ENCODE measurements at regions not wholly inside any gene's neighbourhood (a gene's known extent, or its start where the extent isn't known, plus 50 kb on each side); places are given as distances from the start of the nearest gene placed in this dataset.
A peak's percentile ranks its signal among the peaks of the same experiment; 100 is the strongest.

GRCh38 chr7:155193716-155194115 lies 104.0 kb upstream of the INSIG1 start:
- H3K27me3 ChIP-seq (ENCODE audit: control insufficient read depth in 2 of 2, insufficient read depth in 2 of 2, low read length in 2 of 2): peaks cover 0 to 9% of the 10 kb centered on the region in 2 donors
- TF ChIP-seq, protein P1, sequence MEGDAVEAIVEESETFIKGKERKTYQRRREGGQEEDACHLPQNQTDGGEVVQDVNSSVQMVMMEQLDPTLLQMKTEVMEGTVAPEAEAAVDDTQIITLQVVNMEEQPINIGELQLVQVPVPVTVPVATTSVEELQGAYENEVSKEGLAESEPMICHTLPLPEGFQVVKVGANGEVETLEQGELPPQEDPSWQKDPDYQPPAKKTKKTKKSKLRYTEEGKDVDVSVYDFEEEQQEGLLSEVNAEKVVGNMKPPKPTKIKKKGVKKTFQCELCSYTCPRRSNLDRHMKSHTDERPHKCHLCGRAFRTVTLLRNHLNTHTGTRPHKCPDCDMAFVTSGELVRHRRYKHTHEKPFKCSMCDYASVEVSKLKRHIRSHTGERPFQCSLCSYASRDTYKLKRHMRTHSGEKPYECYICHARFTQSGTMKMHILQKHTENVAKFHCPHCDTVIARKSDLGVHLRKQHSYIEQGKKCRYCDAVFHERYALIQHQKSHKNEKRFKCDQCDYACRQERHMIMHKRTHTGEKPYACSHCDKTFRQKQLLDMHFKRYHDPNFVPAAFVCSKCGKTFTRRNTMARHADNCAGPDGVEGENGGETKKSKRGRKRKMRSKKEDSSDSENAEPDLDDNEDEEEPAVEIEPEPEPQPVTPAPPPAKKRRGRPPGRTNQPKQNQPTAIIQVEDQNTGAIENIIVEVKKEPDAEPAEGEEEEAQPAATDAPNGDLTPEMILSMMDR (IDR thresholded peaks at IDR 0.05): no peak
- no peak overlapping the region for H3K27ac ChIP-seq (ENCODE audit: low read depth in 1 of 2, low read length in 2 of 2)
- intact Hi-C loops (cut with micrococcal nuclease): loop anchor here in 1 of 2 donors (2.0 kb wide), 1 partner anchor 151 kb away; no protein-coding TSS in a partner anchor
- H3K4me2 ChIP-seq (replicated peaks; ENCODE audit: extremely low read depth, low read length, poor library complexity, severe bottlenecking): no peak overlapping the region
- H3K79me2 ChIP-seq (ENCODE audit: insufficient read depth, low read length): no peaks in the 10 kb centered on the region
- H3K4me3 ChIP-seq (replicated peaks in 1 of 3; ENCODE audit: low read depth in 2 of 3, low read length in 3 of 3): no peak overlapping the region
- peaks cover 14 to 16% of the 10 kb centered on the region in 2 donors for H3K9me3 ChIP-seq (replicated peaks in 1 of 2; ENCODE audit: control insufficient read depth in 1 of 2, insufficient read depth in 1 of 2, low read length in 2 of 2)
- no peaks in the 10 kb centered on the region for H4K20me1 ChIP-seq (ENCODE audit: insufficient read depth, low read length)
- no peaks in the 10 kb centered on the region for H3K4me1 ChIP-seq (ENCODE audit: control insufficient read depth in 1 of 2, insufficient read depth in 2 of 2, low read length in 2 of 2)
- peaks cover 12 to 25% (median 19%) of the 10 kb centered on the region in 7 donors for H3K9me3 Mint-ChIP-seq
- no peak overlapping the region for H3K27ac Mint-ChIP-seq
- H3K4me1 Mint-ChIP-seq: peaks cover 9% of the 10 kb centered on the region
- WGBS (ENCODE audit: insufficient coverage): 33% methylated on average over 1 of the region's 3 CpGs
- no peak overlapping the region for H3K4me3 Mint-ChIP-seq
- no peaks in the 10 kb centered on the region for H3K36me3 Mint-ChIP-seq
- H3K27me3 Mint-ChIP-seq (ENCODE audit: low read depth in 3 of 3): peaks cover 7 to 13% (median 11%) of the 10 kb centered on the region in 3 donors
- DNase-seq: no peak
- no peak overlapping the region for H2AFZ ChIP-seq (ENCODE audit: insufficient read depth, low read depth, low read length, poor library complexity, severe bottlenecking)
- H3K36me3 ChIP-seq (replicated peaks in 1 of 2; ENCODE audit: control insufficient read depth in 1 of 2, insufficient read depth in 2 of 2, low read length in 2 of 2): no peaks in the 10 kb centered on the region
- H3K9ac ChIP-seq (ENCODE audit: insufficient read depth, low read length, poor library complexity, severe bottlenecking): no peak overlapping the region

DNA sequence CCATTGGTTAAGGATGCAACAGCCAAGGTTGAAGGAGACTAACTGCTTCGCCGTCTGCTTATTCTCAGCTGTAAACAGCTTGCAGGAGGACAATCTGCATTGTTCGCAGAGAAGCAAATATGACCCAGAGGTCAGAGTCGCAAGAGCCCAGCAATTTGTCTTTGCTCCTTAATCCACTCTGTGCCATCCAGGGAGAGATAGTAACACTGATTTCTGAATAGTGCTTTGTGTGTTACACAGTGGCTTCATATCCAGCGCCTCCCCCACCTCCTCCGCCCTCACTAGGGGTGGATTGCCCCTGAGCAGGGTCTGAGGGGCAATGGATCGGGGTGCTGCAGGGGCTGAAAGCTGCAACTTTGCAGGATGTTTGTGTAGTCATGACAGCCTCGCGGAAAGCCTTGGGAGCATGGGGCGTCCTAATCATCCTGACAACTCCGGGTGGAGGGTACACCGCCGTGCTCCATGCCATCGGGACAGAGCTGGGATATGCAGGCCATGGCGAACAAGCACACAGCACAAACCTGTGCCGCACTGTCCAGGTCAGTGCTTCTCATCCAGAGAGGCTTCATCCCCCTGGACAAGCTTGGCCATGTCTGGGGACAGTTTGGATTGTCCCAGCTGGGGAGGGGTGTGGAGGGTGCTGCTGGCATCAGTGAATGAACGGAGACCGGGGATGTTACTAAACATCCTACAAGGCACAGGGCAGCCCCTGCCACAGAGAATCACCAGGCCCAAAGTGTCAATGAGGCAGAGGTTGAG lies 103.1 kb upstream of the INSIG1 start:
- no peaks in the 10 kb centered on the region for H3K36me3 Mint-ChIP-seq
- Histone ChIP-seq H3K9ac (ENCODE audit: insufficient read depth, low read length, poor library complexity, severe bottlenecking) (no peak overlapping the region), H2AFZ (ENCODE audit: insufficient read depth, low read depth, low read length, poor library complexity, severe bottlenecking) (no peak overlapping the region), H3K36me3 (replicated peaks in 1 of 2; ENCODE audit: control insufficient read depth in 1 of 2, insufficient read depth in 2 of 2, low read length in 2 of 2) (no peaks in the 10 kb centered on the region), H4K20me1 (ENCODE audit: insufficient read depth, low read length) (no peaks in the 10 kb centered on the region), H3K4me2 (replicated peaks; ENCODE audit: extremely low read depth, low read length, poor library complexity, severe bottlenecking) (no peak overlapping the region), H3K79me2 (ENCODE audit: insufficient read depth, low read length) (no peaks in the 10 kb centered on the region), H3K27ac (ENCODE audit: low read depth in 1 of 2, low read length in 2 of 2) (no peak overlapping the region), H3K4me1 (ENCODE audit: control insufficient read depth in 1 of 2, insufficient read depth in 2 of 2, low read length in 2 of 2) (peaks cover 3 to 5% of the 10 kb centered on the region in 2 donors), H3K4me3 (replicated peaks in 1 of 3; ENCODE audit: low read depth in 2 of 3, low read length in 3 of 3) (no peak overlapping the region), H3K9me3 (replicated peaks in 1 of 2; ENCODE audit: control insufficient read depth in 1 of 2, insufficient read depth in 1 of 2, low read length in 2 of 2) (peaks cover 14 to 16% of the 10 kb centered on the region in 2 donors), H3K27me3 (ENCODE audit: control insufficient read depth in 2 of 2, insufficient read depth in 2 of 2, low read length in 2 of 2) (peaks cover 0 to 9% of the 10 kb centered on the region in 2 donors)
- WGBS (ENCODE audit: insufficient coverage): 92% methylated on average over 17 of the region's 18 CpGs
- H3K27ac Mint-ChIP-seq: peak overlapping the region in 1 of 7 donors; percentile 57
- TF ChIP-seq, protein P1 (IDR thresholded peaks at IDR 0.05): no peak
- no peak for DNase-seq
- peaks cover 12 to 25% (median 19%) of the 10 kb centered on the region in 7 donors for H3K9me3 Mint-ChIP-seq
- intact Hi-C loops (cut with micrococcal nuclease): no loop called here
- H3K27me3 Mint-ChIP-seq (ENCODE audit: low read depth in 3 of 3): peaks cover 7 to 13% (median 11%) of the 10 kb centered on the region in 3 donors
- peaks cover 17% of the 10 kb centered on the region for H3K4me1 Mint-ChIP-seq
- H3K4me3 Mint-ChIP-seq: no peak overlapping the region
